Tibial nerve (tissue), 3 donors: ENCODE measurements at regions not wholly inside any gene's neighbourhood (a gene's known extent, or its start where the extent isn't known, plus 50 kb on each side); places are given as distances from the start of the nearest gene placed in this dataset.

Source experiments
- POLR2A ChIP-seq, 2 donors: fragments of 450-650 bp; IDR thresholded peaks; one replicate each; pipeline ENCODE4 v1.6.1; 2017; ENCODE audit warnings: antibody characterized with exemption in 2 of 2, mild to moderate bottlenecking in 2 of 2, moderate library complexity in 2 of 2
- TF ChIP-seq, protein P1 (sequence below), 5 experiments: fragments of 200-600 bp in 3 of 5; fragments of 450-650 bp in 2 of 5; sonication (generic) in 3 of 5; IDR thresholded peaks; one replicate each; pipeline ENCODE4 v1.5.1; 2016 to 2019; ENCODE audit warnings: antibody characterized with exemption in 5 of 5, mild to moderate bottlenecking in 3 of 5, moderate library complexity in 2 of 5

DNA sequence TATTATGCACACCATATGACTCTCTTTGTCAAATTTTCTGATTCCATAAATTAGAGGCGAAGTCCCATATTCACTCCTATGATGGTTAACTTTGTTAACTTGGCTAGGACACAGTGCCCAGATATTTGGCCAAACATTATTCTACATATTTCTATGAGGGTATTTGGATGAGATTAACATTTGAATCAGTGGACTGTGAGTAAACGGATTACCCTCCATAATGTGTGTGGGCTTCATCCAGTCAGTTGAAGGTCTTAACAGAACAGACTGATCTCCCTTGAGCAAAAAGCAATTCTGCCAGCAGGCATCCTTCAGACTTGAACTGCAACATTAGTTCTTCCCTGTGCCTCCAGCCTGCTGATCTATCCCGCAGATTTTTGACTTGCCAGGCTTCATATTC, 69.9 kb downstream of the FZD4 start:
- TF ChIP-seq, protein P1, sequence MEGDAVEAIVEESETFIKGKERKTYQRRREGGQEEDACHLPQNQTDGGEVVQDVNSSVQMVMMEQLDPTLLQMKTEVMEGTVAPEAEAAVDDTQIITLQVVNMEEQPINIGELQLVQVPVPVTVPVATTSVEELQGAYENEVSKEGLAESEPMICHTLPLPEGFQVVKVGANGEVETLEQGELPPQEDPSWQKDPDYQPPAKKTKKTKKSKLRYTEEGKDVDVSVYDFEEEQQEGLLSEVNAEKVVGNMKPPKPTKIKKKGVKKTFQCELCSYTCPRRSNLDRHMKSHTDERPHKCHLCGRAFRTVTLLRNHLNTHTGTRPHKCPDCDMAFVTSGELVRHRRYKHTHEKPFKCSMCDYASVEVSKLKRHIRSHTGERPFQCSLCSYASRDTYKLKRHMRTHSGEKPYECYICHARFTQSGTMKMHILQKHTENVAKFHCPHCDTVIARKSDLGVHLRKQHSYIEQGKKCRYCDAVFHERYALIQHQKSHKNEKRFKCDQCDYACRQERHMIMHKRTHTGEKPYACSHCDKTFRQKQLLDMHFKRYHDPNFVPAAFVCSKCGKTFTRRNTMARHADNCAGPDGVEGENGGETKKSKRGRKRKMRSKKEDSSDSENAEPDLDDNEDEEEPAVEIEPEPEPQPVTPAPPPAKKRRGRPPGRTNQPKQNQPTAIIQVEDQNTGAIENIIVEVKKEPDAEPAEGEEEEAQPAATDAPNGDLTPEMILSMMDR (IDR thresholded peaks at IDR 0.05), result no peak
- TF ChIP-seq POLR2A (IDR thresholded peaks at IDR 0.05), result no peak
